ENCODE measurements at regions not wholly inside any gene's neighbourhood (a gene's known extent, or its start where the extent isn't known, plus 50 kb on each side); places are given as distances from the start of the nearest gene placed in this dataset.
A peak's percentile ranks its signal among the peaks of the same experiment; 100 is the strongest.

DNA sequence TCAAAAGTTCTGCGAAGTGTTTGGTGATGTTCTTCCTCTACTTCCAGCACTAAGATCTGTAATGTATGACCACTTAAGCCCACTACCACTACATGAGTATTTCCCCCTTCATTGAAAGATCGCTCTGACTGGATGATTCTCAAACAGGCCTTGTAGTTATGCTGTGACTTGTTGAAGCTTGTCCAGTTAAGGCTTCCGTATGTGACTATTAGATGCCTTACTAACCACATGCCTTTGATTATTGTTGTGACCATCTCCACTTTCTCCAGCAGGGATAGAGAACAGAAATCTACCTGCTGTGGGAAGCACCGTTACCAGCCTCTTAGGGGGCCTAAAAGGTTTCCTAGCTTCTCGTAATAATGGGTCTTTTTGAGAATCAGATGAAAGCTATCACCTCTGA is 81.1 kb downstream of the NOC3L start:
- Mint-ChIP-seq H3K4me3 (ENCODE audit: unreplicated experiment) (no peak overlapping the region), H3K27me3 (ENCODE audit: low read depth) (no peaks in the 10 kb centered on the region), H3K9me3 (ENCODE audit: low read depth) (no peaks in the 10 kb centered on the region), H3K36me3 (ENCODE audit: low read depth) (peaks cover 8% of the 10 kb centered on the region), H3K4me1 (ENCODE audit: low read depth) (peaks cover 49% of the 10 kb centered on the region), H3K27ac (ENCODE audit: unreplicated experiment) (no peak overlapping the region)
- TF ChIP-seq, protein P1, sequence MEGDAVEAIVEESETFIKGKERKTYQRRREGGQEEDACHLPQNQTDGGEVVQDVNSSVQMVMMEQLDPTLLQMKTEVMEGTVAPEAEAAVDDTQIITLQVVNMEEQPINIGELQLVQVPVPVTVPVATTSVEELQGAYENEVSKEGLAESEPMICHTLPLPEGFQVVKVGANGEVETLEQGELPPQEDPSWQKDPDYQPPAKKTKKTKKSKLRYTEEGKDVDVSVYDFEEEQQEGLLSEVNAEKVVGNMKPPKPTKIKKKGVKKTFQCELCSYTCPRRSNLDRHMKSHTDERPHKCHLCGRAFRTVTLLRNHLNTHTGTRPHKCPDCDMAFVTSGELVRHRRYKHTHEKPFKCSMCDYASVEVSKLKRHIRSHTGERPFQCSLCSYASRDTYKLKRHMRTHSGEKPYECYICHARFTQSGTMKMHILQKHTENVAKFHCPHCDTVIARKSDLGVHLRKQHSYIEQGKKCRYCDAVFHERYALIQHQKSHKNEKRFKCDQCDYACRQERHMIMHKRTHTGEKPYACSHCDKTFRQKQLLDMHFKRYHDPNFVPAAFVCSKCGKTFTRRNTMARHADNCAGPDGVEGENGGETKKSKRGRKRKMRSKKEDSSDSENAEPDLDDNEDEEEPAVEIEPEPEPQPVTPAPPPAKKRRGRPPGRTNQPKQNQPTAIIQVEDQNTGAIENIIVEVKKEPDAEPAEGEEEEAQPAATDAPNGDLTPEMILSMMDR (IDR thresholded peaks at IDR 0.05) = no peak
- DNase-seq (ENCODE audit: low spot score) = no peak

DNA sequence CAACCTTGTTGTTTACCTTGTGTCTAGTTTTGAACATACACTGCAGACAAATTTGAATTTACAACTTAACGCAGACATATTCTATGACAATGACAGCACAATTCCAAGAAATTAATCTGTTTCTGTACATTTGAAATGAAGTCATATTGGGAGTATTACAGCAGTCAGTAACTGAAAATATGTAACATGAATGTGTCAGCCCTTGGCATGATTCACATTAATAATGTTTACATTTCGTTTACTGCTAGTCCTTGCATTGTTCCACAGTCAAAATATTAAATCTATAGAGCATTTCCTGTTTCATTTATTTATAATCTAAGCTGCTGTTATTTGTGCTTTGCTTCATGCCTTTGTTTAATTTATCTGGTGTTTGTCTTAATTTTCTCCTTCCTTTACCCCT is 80.4 kb downstream of the NOC3L start:
- no peak overlapping the region for H3K4me3 Mint-ChIP-seq (ENCODE audit: unreplicated experiment)
- H3K4me1 Mint-ChIP-seq (ENCODE audit: low read depth) = peaks cover 56% of the 10 kb centered on the region
- no peak for DNase-seq (ENCODE audit: low spot score)
- TF ChIP-seq, protein P1 (IDR thresholded peaks at IDR 0.05) = no peak
- H3K27me3 Mint-ChIP-seq (ENCODE audit: low read depth) = no peaks in the 10 kb centered on the region
- no peaks in the 10 kb centered on the region for H3K9me3 Mint-ChIP-seq (ENCODE audit: low read depth)
- H3K27ac Mint-ChIP-seq (ENCODE audit: unreplicated experiment) = peak overlapping the region; percentile 49
- peaks cover 8% of the 10 kb centered on the region for H3K36me3 Mint-ChIP-seq (ENCODE audit: low read depth)
